Thyroid gland (tissue), 4 donors: ENCODE measurements at regions not wholly inside any gene's neighbourhood (a gene's known extent, or its start where the extent isn't known, plus 50 kb on each side); places are given as distances from the start of the nearest gene placed in this dataset.

ENCODE experiments used
- CTCF ChIP-seq, 6 experiments: fragments of 200-600 bp in 3 of 6; fragments of 450-650 bp in 3 of 6; sonication (generic) in 3 of 6; IDR thresholded peaks; one replicate each; pipeline ENCODE4 v1.5.1; 2016 to 2019; ENCODE audit warnings: antibody characterized with exemption in 6 of 6, mild to moderate bottlenecking in 2 of 6, inconsistent platforms in 1 of 6, moderate library complexity in 1 of 6
- POLR2A ChIP-seq, 2 donors: fragments of 450-650 bp; IDR thresholded peaks; one replicate each; pipeline ENCODE4 v1.6.1; 2017; ENCODE audit warnings: antibody characterized with exemption in 2 of 2, mild to moderate bottlenecking in 2 of 2, moderate library complexity in 1 of 2

DNA sequence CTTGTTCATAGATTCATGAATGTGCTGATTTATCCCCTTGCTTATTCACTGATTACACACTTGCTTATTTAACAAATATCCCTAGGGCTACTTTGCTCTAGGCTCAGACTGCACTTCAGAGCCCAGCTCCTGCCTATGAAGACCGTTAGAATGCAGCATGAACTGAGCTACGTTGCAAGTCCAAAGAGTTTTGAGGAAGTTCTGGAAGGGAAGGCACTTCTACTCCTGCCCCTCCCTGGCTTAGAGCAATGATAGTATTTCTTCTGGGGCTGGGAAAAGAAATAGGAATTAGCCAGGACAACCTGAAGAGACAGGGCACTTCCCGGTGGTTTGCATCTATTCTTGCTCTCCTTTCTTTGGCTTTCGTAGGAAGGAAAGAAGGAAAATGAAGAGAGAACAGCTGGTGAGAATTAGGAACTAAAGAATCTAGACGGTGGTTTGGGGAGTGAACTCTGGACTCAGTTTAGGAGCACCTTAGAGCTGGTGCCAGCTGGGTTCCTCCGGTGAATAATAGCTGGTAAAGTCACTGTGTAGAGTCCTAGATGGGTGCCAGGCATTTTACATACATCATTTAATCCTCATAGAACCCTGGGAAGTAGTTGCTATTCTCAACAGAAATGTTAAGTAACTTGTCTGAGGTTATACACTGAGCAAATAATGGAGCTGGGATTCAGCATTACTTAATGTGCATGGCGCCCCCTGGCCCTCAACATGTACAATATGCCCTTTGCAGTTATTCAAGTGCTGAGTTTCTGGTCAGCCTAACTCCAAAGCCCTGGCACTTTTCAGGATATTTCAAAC, 65.9 kb downstream of the NDUFS5 start:
- TF ChIP-seq POLR2A (IDR thresholded peaks at IDR 0.05) (no peak), CTCF (IDR thresholded peaks at IDR 0.05) (peak in 4 of 6 experiments; percentile 33 to 70 (median 60))
